NCI-H146 (cell line): ENCODE measurements at regions not wholly inside any gene's neighbourhood (a gene's known extent, or its start where the extent isn't known, plus 50 kb on each side); places are given as distances from the start of the nearest gene placed in this dataset.
"Not testable (repeated sequence)": the region's sequence is repeated elsewhere in the genome, so short reads cannot be mapped to it uniquely, and the experiment has no call there.

Source experiments
- DNase-seq: peaks from one replicate; lab custom pipeline; 2025; lab: John Stamatoyannopoulos, UW

DNA sequence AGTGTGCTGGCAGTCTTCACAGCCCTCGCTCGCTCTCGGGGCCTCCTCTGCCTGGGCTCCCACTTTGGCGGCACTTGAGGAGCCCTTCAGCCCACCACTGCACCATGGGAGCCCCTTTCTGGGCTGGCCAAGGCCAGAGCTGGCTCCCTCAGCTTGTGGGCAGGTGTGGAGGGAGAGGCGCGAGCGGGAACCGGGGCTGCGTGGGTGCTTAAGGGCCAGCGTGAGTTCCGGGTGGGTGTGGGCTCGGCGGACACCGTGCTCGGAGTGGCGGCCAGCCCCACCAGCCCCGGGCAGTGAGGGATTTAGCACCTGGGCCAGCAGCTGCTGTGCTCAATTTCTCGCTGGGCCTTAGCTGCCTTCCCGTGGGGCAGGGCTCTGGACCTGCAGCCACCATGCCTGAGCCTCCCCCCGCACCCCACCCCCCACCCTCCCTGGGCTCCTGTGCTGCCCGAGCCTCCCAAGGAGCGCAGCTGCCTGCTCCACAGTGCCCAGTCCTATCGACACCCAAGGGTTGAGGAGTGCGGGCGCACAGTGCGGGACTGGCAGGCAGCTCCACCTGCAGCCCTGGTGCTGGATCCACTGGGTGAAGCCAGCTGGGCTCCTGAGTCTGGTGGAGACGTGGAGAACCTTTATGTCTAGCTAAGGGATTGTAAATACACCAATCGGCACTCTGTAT, 684.4 kb upstream of the GOLIM4 start:
- not testable (repeated sequence) for DNase-seq

DNA sequence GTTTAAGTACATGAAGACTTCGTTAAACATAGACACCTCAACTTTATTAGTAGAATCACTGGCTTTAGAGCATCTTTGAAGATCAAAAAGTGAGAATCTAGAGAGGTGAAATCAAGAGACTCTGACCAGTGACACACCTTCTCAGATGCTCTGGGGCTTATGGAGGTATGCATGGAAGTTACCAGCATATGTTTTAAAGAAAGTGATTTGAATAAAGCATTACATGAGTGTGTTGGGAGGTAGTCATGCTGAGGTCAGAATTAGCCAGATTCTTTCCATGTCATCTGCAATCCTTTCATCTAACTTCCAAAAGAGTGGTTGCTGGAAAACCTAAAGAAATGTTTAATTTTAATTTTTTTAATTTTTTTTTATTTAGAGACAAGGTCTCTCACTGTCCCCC, 658.0 kb upstream of the GOLIM4 start:
- DNase-seq, result no peak

DNA sequence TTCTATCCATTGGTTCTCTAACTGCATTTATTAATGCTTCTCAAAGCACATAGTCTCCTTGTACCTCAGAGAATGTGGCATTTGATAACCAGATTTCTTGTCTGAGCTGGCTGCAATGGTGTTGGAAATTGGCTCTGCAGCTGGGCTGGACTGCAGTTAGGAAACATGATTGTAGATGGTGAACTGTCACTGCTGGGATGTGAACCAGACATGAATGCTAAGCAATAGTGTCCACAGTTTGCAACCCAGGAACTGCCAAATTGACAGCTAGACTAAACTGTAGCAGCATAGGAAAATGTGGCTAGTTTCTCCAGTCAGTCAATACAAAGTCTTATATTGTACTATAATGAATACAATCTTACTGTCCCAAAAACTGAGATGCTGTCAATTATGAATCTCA, 656.6 kb upstream of the GOLIM4 start:
- no peak for DNase-seq

DNA sequence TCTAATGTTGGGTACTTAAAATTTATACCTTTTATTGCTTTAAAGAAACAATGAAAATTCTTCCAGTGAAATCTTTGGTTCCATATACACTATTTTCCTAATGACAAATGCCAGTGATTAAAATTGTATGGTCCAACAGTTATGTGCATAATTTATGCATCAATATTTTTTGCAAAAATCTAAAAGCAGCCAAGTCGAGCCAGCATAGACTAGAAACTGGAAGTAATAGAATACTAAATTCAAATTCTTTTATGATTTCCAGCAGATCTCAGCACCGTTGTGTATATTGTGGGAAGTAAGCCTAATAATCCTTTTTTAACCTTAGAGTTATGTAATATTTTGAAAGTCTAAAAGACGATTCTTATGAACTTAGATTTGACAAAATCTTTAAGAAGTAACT, 652.0 kb upstream of the GOLIM4 start:
- DNase-seq, result no peak

DNA sequence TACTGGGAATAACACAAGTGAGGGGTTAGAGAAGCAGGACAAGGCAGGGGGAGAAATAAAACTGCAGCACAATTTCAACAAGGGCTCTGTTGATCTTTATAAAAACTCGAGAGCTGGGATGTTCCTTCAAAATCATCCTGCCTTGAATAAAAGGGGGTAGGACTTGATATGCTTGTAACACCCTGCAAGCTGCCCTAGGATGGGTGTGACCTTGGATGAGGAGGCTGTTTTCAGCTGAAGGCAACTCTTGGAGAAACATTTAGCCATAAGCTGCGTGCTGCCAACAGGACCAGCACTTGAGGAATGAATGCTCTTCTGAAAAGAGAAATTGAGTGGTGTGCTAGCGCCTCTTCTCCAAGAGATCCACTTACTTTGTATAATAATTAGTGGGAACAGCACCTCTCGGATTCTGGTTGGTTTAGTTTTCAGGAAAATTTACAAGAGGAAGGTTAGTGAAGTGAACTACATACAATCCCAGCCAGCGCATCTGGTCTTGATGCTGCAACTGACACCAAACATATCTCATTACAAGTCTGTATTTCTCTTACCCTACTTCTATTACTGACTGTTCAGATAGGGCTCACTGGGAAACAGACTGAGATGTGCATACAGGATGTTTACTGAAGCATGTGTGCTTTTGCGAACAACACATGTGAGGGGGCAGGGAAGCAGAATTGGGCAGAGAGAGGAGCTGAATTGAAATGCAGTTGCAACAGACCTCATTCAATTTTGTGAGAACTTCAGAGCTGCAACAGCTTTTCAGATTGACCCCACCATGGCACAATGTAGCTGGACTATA, 643.0 kb upstream of the GOLIM4 start:
- no peak for DNase-seq

DNA sequence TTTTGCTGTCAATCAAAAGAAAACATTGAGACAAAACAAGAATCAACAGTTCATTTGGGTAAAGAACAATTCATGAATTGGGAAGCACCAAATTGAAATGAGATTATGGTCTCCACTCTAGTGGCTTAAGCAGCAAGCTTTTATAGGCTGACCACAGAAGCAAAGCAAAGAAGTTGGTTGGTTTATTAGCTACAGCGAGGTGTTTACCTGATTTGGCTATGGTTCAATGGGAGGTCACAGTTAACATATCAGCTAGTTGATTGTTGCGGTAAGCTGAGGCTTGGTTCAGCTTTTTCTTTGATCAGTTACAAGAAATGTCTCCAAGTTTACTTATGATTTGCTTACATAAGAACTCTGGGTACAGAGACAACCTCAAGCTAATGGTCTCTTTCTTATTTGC, 640.5 kb upstream of the GOLIM4 start:
- no peak for DNase-seq

DNA sequence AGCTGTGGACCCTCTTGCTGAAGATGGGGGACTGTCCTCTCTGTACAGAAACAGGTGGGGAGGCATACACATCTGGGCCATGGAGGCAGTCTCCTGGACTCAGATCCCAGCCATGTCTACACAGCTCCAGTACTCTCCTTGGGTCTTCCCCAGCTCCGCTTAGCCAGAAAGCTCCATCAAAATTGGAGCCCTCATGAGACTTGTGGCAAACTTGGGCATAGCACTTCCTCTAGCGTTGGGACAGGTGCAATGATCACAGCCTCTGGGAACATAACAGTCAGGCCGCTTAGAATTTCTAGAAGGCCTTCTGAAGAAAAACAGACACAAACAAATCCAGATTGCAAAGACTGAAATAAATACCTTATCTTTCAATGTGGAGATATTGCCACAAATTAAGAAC, 634.3 kb upstream of the GOLIM4 start:
- DNase-seq, result no peak

DNA sequence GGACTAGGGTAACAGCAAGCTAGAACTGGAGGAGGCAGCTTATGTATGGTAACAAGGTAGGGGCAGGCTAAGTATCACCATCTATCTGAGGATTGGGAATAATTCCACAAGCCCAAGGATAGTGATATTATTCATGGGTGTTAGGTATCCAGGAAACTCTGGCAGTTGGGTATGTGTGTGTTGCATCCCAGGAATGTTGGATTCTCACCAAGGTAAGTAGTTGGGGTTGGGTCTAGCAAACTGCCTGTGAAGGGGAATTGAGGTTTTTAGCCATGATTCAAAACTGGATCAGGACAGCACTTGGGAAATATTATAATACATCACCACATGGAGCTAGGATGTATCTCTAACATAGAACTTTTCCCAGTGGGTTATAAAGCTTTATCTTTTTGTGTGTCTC, 626.4 kb upstream of the GOLIM4 start:
- DNase-seq, result no peak

DNA sequence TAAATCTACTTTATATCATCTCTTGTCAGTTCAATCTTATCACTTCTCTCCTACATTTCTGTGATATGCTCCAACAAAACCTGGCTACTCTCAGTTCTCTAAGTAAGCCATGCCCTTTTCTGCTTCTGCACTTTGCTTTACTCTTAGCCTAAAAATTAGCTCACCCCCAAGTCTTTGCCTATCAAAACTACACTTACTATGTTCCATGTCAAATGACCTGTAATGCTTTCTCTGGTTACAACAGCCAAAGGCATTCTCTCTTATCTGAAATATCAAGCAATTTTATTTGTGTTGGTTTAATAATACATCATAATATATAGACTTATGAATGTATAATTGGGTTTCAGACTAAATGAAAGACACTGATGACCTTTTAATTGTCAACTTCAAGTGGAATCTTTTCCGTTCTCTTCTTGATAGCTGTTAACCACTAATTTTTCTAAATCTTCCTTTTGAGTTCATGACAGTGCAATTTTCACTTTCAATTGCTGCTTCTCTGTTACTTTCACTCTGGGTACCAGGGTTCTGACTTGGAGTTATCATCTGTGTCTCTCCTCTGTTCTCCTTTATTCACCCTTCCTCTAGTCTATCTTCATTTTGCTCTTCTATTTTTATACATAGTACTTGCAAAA, 619.0 kb upstream of the GOLIM4 start:
- no peak for DNase-seq

DNA sequence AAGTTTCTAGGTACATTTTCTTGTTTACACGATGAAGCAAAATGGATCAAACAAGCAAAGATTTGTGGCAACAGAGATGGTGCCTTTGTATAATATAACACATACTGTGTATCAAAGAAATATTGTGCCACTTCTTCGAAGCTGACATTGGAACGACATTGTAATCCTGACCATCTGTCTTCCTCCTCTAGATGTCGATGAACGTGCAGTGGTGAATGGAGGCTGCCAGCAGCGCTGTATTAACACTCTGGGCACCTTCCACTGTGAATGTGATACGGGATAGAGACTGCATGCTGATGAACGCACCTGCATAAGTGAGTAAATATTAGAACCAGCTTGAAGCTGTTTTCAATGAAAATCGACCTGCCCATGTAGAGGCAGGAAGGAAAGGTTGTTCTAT, 613.3 kb upstream of the GOLIM4 start:
- DNase-seq, result peak; percentile 99

DNA sequence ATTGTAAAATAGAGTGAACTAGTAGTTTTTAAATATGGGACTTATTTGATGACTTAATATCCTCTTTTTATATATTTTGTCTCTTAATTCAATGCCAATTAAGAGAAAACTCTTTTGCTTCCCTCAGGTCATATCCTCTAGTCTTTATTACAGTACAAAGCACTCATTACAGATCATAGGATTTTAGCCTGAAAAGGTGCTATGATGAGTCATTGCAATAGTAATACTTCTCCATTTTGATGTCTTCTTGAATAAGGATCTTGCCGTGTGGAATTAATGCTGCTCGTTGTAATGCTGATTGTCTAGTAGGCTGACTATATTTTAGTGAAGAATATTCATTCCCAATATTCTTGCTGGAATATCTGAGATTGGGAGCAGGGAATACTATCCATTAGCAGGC, 612.2 kb upstream of the GOLIM4 start:
- peak; percentile 39 for DNase-seq

DNA sequence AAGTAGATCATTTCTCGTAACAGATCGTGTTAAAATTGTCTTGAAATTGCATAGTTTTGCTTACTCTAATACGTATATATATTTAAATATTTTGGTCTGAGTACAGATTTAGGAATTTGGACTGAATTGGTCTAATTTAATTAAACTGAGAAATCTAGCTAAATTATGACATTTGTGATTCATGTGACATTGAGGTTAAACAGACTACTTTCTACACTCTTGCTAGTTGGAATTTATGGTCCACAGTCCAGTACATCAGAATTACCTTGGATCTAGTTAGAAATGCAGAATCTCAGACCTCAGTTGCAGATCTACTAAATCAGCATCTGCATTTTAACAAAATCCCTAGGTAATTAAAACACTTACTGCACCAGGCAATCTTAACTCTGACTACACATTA, 609.7 kb upstream of the GOLIM4 start:
- DNase-seq, result no peak

DNA sequence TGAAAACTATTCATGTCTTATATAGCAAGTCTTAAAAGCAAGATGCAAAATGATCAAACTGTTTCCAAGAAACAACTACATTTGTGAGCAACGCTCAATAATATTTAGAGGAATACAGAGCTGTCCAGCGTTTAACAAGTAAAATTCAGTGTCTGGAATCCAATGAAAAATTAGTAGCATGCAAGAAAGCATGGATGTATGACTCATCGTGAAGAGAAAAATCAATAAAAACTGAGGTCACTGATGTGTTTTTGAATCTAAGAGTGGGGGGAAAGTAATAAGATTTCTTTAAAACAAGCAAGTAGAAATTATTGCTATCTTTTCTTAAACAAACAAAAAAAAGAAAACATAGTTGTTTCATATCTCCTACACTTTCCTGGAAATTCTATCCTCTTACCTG, 600.3 kb upstream of the GOLIM4 start:
- DNase-seq, result peak; percentile 29

DNA sequence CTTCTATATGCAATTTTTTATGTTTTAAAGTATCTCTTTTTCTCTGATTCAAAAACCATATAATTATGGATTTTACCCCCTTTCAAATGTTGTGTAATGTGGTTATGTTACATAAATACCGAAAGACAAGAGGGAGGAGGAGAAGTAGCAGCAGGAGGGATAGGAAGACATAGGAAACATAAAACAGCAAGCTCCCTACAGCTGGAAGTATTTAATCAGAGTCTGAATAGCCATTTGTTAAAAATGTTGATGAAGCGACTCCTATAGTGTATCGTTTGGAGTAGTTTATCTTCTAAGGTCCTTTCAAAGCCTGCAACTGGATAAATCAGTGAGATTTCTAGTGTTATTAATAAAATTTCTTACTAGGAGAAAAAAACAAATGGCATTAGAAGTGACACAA, 598.1 kb upstream of the GOLIM4 start:
- peak; percentile 72 for DNase-seq

DNA sequence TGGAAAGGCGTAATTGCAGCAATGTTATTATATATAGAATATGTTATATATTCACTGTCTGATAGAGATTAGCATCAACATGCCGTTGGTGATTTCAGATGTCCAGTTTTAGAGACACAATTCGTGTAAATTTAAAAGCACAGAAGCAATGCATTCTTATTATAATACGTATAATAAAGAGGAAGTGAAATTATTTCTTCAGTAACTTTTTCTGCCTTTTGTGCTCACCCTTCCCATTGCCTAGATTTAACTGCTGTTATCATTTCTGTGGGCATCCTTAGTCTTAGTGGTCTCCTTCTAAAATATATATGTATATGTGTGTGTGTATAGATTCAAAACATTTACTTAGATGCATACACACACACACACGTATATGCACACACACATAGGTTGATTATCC, 592.5 kb upstream of the GOLIM4 start:
- DNase-seq, result no peak

DNA sequence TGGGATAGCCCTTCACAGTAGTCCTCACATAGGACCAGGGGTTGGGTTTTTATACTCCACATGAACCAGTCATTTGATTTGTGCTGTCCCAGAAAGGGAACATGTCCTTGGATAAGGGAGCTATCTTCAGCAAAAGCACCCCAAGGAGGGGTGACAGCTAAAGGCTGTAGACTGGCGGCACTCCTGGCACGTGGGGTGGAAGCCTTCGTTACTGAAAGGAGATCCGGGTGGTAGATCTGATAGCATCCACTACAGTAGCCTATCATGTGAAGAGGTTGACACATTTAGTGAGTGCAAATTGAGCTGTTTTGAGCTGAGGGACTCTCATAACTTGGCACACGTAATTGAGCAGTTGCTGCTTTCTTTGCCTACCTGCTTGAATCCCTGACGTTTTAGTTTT, 588.8 kb upstream of the GOLIM4 start:
- no peak for DNase-seq

DNA sequence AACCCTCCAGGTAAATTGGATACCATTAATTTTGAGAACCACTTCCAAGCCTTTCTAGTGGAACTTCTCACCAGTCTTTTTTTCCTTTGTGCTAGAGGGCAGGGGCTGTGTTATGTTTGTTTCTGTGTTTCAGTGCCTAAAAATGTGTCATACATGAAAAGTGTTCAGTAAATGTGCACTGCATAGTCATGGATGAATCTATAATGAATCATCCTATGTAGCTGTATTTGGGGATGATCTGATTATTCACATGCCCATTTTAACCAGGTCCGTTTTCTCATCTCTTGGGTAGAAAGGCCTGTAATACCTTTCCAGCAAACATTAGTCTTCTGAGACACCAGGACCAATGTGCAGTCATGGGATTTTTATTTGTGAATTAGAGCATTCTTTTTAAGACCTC, 583.0 kb upstream of the GOLIM4 start:
- DNase-seq, result no peak

DNA sequence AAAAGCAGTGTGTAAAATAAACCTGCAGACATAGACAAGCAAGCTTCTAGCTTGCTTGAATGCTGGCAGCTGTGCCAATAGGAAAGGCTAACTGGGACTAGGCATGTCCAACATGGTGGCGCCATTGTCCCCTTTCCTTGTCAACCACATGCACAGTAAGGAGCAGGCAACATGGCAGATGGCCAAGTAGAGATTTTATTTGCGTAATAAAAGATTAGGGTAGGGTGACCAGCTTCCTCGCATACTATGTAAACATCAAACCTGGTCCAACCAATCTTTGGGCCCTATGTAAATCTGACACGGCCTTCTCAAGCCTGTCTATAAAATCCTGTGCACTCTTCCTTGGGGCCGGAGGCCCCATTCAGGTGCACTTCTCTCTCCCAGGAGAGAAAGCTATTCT, 575.4 kb upstream of the GOLIM4 start:
- peak; percentile 99 for DNase-seq

DNA sequence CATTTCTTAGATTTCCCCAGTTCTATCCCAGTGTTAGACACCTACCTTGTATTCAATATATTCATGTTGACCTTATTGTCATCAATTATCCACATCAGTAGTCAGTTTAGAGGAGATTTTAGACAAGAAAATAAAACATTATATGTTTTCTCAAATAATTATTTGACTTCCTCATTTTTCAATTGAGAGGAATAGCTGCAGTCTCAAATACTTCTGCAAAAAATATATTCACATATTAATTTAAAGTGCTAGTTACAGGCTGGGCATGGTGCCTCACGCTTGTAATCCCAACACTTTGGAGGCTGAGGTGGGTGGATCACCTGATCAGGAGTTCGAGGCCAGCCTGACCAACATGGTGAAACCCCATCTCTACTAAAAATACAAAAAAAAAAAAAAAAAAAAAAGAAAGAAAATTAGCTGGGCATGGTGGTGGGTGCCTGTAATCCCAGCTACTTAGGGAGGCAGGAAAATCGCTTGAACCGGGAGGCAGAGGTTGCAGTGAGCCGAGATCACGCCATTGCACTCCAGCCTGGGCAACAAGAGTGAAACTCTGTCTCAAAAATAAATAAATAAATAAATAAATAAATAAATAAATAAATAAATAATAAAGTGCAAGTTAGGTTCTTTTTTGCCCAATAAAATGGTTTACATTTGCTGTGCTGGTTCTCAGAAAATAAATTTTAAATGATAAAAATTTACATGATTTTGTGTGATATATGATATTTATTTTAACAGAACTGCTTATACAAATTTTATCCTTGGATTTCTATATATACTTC, 565.3 kb upstream of the GOLIM4 start:
- DNase-seq, result not testable (repeated sequence)

DNA sequence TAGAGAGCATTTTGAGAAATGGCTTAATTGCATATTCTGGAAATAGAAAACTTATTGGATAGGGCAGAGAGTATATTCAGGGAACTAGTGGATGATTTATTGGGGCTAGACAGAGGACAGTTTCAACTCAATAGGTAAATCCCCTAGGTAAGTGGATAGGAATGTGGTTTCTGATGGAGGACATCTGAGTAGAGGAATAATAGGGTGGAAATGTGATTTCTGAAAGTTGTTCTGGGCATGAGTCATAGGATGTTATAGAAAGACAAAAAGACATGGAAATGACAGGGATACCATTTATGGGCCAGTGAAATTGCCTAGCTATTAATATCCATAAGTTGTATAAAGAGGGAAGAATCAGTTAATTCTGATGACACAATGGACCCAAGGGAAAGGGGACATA, 563.3 kb upstream of the GOLIM4 start:
- DNase-seq, result no peak

DNA sequence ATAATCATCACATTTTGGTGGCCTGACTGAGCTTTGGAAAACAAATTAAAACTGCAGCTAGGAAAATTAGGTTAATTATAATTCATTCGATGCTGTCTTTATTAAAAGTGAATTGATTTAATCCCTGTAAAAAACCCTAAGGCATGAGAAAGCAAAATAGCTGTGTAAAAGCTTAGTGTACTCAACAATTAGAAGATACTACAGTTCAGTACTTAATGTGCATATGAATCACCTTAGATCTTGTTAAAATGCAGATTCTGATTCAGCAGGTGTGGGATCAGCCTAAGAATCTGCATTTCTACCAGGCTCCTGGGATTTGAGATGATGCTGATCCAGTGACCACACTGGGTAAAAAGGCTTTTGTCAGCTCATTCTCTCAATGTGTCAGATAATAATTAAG, 559.9 kb upstream of the GOLIM4 start:
- DNase-seq, result peak; percentile 48

DNA sequence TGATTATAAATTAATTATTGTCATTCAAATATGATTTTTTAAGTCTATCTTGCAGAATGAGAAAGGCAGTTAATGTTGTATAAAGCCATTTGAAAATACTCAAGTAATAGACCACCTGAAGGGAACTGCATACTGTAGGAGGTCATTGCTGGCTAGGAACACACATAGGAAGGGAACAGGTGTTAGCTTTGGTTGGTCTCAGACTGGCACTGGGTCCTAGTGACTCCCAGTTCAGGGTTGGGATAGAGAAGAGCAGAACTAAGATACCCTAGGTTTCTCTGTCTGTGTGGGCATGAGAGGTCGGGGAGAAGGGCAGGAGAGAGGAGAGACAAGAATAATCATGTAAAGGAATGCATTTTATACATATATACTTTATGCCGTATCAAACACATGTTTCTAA, 559.0 kb upstream of the GOLIM4 start:
- no peak for DNase-seq

DNA sequence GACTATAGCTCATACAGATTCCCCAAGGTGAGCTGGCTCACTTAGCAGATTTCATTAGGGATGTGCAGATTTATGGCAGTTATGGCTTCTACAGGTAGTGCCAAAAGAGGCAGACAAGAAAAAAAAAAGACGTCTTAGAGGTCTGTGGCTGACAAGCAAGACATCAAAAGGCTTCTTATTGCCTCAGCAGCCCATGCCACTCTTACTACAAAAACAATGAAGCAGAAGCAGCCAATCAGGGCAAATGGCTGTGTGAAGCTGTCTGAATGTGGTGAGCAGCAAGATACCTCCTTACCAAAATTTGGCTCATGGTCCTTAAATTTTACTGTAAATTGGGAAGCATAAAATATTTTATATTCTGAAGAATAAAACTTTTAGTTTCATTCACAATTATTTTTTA, 557.5 kb upstream of the GOLIM4 start:
- DNase-seq, result no peak
